Thyroid gland (tissue), 4 donors: ENCODE measurements at regions not wholly inside any gene's neighbourhood (a gene's known extent, or its start where the extent isn't known, plus 50 kb on each side); places are given as distances from the start of the nearest gene placed in this dataset.

ENCODE experiments used
- POLR2A ChIP-seq, 2 donors: fragments of 450-650 bp; IDR thresholded peaks; one replicate each; pipeline ENCODE4 v1.6.1; 2017; ENCODE audit warnings: antibody characterized with exemption in 2 of 2, mild to moderate bottlenecking in 2 of 2, moderate library complexity in 1 of 2
- TF ChIP-seq, protein P1 (sequence below), 6 experiments: fragments of 200-600 bp in 3 of 6; fragments of 450-650 bp in 3 of 6; sonication (generic) in 3 of 6; IDR thresholded peaks; one replicate each; pipeline ENCODE4 v1.5.1; 2016 to 2019; ENCODE audit warnings: antibody characterized with exemption in 6 of 6, mild to moderate bottlenecking in 2 of 6, inconsistent platforms in 1 of 6, moderate library complexity in 1 of 6

- TF ChIP-seq, protein P1, sequence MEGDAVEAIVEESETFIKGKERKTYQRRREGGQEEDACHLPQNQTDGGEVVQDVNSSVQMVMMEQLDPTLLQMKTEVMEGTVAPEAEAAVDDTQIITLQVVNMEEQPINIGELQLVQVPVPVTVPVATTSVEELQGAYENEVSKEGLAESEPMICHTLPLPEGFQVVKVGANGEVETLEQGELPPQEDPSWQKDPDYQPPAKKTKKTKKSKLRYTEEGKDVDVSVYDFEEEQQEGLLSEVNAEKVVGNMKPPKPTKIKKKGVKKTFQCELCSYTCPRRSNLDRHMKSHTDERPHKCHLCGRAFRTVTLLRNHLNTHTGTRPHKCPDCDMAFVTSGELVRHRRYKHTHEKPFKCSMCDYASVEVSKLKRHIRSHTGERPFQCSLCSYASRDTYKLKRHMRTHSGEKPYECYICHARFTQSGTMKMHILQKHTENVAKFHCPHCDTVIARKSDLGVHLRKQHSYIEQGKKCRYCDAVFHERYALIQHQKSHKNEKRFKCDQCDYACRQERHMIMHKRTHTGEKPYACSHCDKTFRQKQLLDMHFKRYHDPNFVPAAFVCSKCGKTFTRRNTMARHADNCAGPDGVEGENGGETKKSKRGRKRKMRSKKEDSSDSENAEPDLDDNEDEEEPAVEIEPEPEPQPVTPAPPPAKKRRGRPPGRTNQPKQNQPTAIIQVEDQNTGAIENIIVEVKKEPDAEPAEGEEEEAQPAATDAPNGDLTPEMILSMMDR (IDR thresholded peaks at IDR 0.05): no peak
- TF ChIP-seq POLR2A (IDR thresholded peaks at IDR 0.05): no peak
Observed at GRCh38 chr15:70505411-70505919, 257.9 kb downstream of the UACA start.
